HG03097 (cell line): ENCODE measurements at regions not wholly inside any gene's neighbourhood (a gene's known extent, or its start where the extent isn't known, plus 50 kb on each side); places are given as distances from the start of the nearest gene placed in this dataset.

Source experiments
- ATAC-seq: cut with Tn5 transposase; IDR thresholded peaks from one replicate; pipeline ENCODE4 v1.9.1; 2021; ENCODE audit not compliant: unreplicated experiment, low FRiP score

GRCh38 chr9:91150998-91151717 is 210.6 kb downstream of the AUH start:
- peak; percentile 58 for ATAC-seq

DNA sequence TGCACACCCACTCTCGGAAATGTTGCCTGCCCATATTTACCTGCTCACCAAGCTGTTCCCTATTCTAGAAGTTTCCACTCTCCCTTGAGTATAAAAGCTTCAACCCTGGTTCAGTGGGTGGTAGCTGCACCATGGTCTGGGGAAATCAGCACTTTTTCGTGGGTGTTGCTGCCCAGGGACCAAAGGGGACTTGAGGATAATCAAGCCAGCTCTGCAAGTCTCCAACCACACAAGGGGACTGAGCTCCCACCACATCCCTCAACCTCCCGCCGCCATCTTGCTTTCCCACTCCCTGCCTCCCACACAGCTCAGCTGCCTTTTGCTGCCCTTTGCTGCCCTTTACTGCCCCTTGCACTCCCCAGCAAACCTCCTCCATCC is 210.0 kb downstream of the AUH start:
- no peak for ATAC-seq

- ATAC-seq = no peak
Measured at GRCh38 chr9:91154686-91155085, 207.0 kb downstream of the AUH start.

DNA sequence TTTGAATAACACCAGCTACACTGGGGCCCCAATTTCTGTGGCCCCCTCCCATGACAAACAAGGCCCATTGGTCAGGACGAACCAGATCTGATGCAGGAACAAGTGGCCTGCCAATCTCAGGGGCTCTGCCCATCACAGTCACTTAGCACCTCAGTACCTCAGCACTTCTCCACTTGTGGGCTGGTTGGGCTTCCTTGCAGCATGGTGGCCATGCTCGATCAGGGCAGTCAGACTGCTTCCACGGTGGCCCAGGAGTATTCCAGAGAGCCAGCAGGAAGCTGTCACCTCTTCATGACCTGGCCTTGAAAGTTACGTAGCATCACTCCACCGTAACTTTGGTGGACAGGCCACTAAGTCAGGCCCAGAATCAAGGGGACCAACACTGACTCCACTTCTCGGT is 206.5 kb downstream of the AUH start:
- ATAC-seq = no peak

DNA sequence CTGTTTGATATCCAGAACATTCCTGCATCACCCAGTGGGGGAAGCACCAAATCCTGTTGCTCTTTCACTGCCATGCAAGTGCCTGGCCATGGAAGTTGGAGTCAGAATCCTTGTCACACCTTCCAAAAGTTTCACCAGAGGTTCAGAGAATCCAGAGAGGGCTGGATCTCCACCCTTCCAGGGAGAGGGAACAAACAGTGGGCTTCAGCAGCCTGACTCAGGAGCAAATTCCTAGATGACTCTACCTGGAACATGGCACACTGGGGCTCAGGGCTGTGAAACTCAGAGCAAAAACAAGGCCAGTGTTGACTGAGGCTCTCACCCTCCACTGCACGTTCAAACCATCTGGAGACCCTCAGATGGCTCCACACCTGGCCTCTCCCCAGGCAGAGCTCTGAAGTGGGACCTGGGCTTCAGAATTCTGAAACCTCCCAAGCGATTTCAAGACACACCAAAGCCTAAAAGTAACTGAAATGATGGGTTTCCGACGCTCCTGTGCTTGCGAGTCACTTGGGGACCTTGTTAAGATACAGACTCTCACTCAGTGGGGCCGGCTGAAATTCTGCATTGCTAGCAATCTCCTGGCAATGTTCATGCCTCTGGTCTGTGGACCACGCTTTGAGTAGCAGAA is 205.9 kb downstream of the AUH start:
- no peak for ATAC-seq

GRCh38 chr9:91156451-91157234 is 205.1 kb downstream of the AUH start:
- no peak for ATAC-seq

- ATAC-seq = no peak
Measured at GRCh38 chr9:91157883-91158282, 203.8 kb downstream of the AUH start.

- ATAC-seq = no peak
Measured at GRCh38 chr9:91158286-91158685, 203.4 kb downstream of the AUH start.

DNA sequence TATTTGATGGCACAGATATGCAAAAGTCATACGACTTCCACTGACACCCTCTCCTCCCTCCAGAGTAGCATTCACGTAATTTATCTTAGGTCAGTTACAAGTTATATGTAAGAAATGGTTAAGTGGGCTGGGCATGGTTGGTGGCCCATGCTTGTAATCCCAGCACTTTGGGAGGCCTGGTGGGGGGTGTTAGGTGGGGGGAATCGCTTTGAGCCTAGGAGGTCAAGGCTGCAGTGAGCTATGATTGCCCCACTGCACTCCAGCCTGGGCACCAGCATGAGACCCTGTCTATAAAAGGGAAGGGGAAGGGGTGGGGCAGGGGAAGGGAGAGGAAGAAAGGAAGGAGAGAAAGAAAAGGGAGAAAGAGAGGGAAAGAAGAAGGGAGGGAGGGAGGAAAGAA is 202.8 kb downstream of the AUH start:
- ATAC-seq = no peak

GRCh38 chr9:91159664-91160121 is 202.0 kb downstream of the AUH start:
- ATAC-seq = no peak

DNA sequence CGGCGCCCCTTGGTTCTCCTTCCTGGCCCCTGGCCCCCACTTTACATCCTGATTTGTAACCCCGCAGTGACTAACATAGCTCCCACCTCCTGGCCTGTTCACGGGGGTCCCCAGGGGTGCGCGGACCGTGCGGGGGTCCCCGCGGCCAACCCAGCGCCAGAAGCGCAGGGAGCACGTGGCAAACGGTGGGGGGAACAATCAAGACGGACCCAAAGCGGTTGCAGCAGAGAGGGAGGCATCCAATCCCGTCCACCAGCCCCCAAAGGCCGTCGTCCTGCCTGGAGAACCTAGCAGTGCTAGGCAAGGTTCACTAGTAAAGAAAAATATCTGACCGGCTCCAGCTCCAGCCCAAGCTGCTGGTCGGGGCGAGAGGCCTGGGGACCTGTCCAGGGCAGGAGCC is 201.5 kb downstream of the AUH start:
- no peak for ATAC-seq

DNA sequence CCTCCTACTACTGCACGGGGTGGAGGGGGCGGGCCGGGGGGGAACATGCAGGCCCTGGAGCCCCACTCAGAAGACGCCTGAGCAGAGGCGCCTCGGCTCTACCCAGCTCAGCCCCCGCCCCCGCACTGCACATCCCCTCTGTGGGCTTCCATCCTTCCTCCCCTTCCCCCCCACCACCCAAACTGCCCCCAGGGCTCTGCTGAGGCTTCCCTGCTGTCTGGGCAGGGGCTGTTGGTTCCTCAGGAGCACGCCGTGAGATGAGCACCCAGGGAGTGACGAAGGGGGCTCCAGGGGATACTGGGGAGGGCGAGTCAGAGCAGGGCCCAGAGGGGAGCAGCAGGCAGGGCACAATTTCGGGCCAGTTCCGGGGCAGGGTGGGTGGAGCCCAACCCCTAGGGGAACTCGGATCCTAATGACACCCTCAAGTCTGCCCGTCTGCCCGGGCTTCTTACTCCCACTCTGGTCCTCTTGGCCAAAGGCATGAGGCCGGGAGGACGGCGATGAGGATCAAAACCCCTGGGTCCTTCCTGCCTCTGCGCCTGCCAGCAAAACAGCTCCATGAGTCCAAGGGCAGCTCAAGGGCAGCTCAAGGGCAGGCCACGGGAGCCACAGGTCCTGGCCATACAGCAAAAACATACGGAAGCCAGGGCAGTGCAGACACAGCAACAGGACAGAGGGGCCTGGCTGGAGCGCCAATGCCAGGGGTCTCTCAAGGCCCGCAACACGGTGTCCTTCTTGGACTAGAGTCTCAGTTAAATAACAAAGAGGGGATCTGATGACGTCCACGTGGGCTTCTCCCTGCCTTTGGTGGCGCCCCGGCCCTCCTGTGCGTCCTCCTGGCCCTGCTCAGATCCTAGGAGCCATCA is 200.9 kb downstream of the AUH start:
- ATAC-seq = no peak

DNA sequence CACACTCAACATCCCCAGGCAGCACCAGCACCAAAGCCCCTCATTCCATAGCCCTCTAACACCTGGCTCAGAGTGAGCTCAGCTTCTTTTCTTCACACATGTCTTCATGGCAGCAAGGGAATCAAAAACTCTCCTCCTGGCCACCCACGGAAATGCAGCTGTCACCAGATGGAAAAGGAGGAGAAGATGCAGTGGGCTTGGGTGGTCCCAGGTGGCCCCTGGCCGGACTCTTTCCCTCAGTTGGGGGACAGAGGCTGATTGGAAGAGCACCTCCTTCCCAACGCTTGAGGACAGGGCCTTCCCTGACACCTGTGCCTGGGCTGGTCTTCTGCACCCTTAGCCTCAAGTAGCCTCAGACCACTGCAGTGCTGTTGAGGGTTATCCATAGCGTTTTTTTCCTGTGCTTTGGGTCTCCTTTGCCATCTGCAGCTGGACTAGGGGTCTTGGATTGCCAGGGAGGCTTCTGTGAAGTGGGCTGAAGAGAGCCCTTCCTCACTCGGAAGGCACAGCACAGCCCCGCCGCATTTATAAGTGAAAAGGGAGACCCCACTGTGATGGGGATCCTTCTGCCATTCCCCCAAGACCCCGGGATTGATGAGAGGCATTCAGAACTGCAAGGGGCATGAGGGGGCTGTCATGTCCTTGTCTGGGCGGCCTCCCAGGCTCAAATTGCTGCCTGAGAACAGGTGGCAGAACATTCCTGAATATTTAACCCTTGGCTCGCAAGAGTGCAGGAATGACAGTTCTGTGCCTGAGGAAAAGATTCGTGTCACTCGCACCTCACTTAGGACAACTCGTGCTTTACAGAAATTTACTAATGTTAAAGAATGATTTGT is 200.0 kb downstream of the AUH start:
- ATAC-seq = no peak

DNA sequence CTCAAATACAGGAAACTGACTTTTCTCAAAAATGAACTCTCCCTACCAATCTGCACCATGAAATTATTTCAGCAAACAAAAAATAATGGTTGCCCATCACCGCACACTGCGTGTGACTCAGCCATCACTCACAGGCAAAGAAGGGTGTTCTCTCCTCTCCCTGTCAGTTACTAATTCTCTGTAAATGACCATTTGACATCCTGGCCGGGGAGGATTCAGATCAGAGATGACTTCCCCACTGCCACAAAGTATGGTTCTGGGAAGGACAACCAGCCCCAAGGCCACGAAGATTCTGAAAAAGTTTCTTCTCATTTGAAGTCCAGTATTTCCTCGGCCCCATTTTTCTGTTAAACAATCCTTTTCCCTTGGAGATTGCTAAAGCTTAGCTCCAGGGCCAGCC is 199.4 kb downstream of the AUH start:
- no peak for ATAC-seq

DNA sequence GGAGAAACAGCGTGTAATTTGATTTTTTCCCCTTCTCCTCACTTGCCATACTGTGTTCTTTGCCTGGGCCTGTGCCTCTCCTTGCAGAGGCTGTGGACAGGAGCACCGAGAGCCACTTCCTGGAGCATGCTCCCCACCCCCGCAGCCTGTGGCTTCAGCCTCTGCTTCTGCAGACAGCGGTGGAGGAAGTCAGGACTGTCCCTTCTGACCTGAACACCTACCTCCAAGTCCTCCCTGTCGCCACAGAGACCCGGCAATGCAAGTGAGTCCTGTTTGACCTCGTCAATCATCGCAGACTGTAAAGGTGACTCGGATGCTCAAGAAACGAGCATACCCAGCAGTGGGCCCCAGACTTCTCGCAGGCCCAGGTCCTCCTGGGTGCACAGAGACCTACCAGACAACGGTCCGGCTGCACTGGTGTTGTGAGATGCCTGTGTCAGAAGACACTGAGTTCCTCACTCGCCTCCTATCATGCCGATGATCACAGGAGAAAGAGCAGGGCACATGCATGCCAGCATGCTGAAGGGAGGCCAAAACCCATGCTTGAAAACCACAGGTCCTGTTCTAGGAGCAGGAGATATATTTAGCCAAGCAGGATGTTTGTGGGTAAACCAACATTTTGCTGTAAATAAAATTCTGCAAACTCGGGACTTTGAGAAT is 198.8 kb downstream of the AUH start:
- ATAC-seq = peak; percentile 54

DNA sequence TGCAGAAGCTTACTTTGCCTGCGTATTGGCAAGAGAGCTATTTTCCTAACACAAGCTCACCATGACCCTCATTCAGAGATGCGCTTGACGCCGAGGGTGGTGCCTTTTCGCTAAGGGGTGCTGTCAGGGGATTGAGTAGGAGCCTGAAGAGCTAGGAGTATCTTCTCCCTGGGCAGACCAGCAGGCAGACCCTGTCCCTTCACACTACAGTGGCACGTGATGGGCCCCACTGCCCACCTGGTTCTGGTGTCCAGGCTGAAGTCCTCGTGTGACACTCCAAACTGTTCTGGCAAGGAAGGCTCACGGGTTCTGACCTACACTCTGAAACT is 198.3 kb downstream of the AUH start:
- no peak for ATAC-seq

- no peak for ATAC-seq
Measured at GRCh38 chr9:91163773-91164471, 197.8 kb downstream of the AUH start.
